SK-N-SH (cell line): ENCODE measurements at regions not wholly inside any gene's neighbourhood (a gene's known extent, or its start where the extent isn't known, plus 50 kb on each side); places are given as distances from the start of the nearest gene placed in this dataset.

Experiments used
- CTCF ChIA-PET: fragments of 300-600, 350-600 bp; formaldehyde crosslinking; extraction: SDS; loops from one replicate; lab custom pipeline; 2021; lab: Yijun Ruan, JAX
- POLR2A ChIA-PET: fragments of 350-600 bp; sonication (Branson Sonifier 250); formaldehyde crosslinking; extraction: SDS; loops from one replicate; lab custom pipeline; 2020; ENCODE audit warnings: antibody characterized with exemption, inconsistent platforms; lab: Yijun Ruan, JAX
- DNase-seq: peaks from one replicate; pipeline ENCODE4 v3.0.0; 2012
- H2AFZ ChIP-seq: fragments of 200-600 bp; sonication (generic); 2 replicates; pipeline ENCODE4 v1.8.1; 2016; ENCODE audit warnings: antibody characterized with exemption, mild to moderate bottlenecking, low read depth
- H3F3A ChIP-seq: fragments of 200-600 bp; sonication (generic); replicated peaks from 2 replicates; pipeline ENCODE3; 2016; ENCODE audit warnings: antibody characterized with exemption, mild to moderate bottlenecking; ENCODE audit not compliant: insufficient read depth
- H3K27ac ChIP-seq, 2 experiments: fragments of 200-500 bp in 1 of 2; fragments of 200-600 bp in 1 of 2; sonication (Bioruptor generic) in 1 of 2; sonication (generic), shearing (Covaris generic) in 1 of 2; 2 replicates each; pipeline versions ENCODE4 v1.5.1 to v1.6.1; 2014 to 2016; ENCODE audit warnings: low read depth in 2 of 2, inconsistent platforms in 1 of 2, low read length in 1 of 2, mild to moderate bottlenecking in 1 of 2, mixed read lengths in 1 of 2
- H3K27me3 ChIP-seq: fragments of 200-600 bp; sonication (generic), shearing (Covaris generic); 2 replicates; pipeline ENCODE4 v1.6.1; 2016; ENCODE audit warnings: mixed run types; ENCODE audit not compliant: insufficient read depth
- H3K36me3 ChIP-seq, 2 experiments: fragments of 200-500 bp in 1 of 2; fragments of 200-600 bp in 1 of 2; sonication (Bioruptor generic) in 1 of 2; sonication (generic) in 1 of 2; replicated peaks in 1 of 2; 2 replicates each; pipeline versions ENCODE3 to v1.5.1; 2014 to 2016; ENCODE audit warnings: low read length in 1 of 2, mild to moderate bottlenecking in 1 of 2; ENCODE audit not compliant: insufficient read depth in 2 of 2, control insufficient read depth in 1 of 2
- H3K4me1 ChIP-seq, 2 experiments: fragments of 200-500 bp in 1 of 2; fragments of 200-600 bp in 1 of 2; sonication (Bioruptor generic) in 1 of 2; sonication (generic), shearing (Covaris generic) in 1 of 2; 2 replicates each; pipeline versions ENCODE4 v1.5.1 to v1.6.1; 2014 to 2016; ENCODE audit warnings: low read depth in 1 of 2, low read length in 1 of 2, mixed run types in 1 of 2; ENCODE audit not compliant: insufficient read depth in 2 of 2, control insufficient read depth in 1 of 2
- H3K4me2 ChIP-seq: fragments of 200-600 bp; sonication (generic), shearing (Covaris generic); 2 replicates; pipeline ENCODE4 v1.6.1; 2017; ENCODE audit warnings: mixed run types
- H3K4me3 ChIP-seq, 2 experiments: fragments of 200-500 bp in 1 of 2; fragments of 200-600 bp in 1 of 2; sonication (Bioruptor generic) in 1 of 2; sonication (generic), shearing (Covaris generic) in 1 of 2; 2 replicates each; pipeline versions ENCODE4 v1.5.1 to v1.8.1; 2014 to 2016; ENCODE audit warnings: low read depth in 2 of 2, inconsistent platforms in 1 of 2, low read length in 1 of 2, mild to moderate bottlenecking in 1 of 2, mixed read lengths in 1 of 2, moderate library complexity in 1 of 2
- H3K79me2 ChIP-seq: fragments of 200-600 bp; sonication (generic); 2 replicates; pipeline ENCODE4 v1.8.1; 2017; ENCODE audit warnings: mild to moderate bottlenecking; ENCODE audit not compliant: insufficient read depth
- H3K9ac ChIP-seq: fragments of 200-600 bp; sonication (generic); 2 replicates; pipeline ENCODE4 v1.6.1; 2017; ENCODE audit warnings: mixed run types
- H3K9me2 ChIP-seq: fragments of 200-600 bp; sonication (generic); 2 replicates; pipeline ENCODE4 v1.6.1; 2017; ENCODE audit warnings: mixed run types
- H3K9me3 ChIP-seq: fragments of 200-600 bp; sonication (generic); 2 replicates; pipeline ENCODE4 v1.6.1; 2017; ENCODE audit warnings: mixed run types, mild to moderate bottlenecking, moderate library complexity
- H4K20me1 ChIP-seq: fragments of 200-600 bp; sonication (generic); 2 replicates; pipeline ENCODE4 v1.6.1; 2017; ENCODE audit warnings: mild to moderate bottlenecking, mixed run types; ENCODE audit not compliant: insufficient read depth
- ELF1 ChIP-seq: IDR thresholded peaks from 2 replicates; pipeline ENCODE4 v1.4.0; 2012
- FOXJ3 ChIP-seq: sonication (generic); formaldehyde crosslinking; IDR thresholded peaks from 2 replicates; pipeline ENCODE4 v1.5.1; 2020; ENCODE audit warnings: mild to moderate bottlenecking, missing genetic modification reagents
- GABPA ChIP-seq: IDR thresholded peaks from 2 replicates; pipeline ENCODE4 v1.4.0; 2012; ENCODE audit warnings: low read depth, mild to moderate bottlenecking
- MEF2A ChIP-seq: IDR thresholded peaks from 2 replicates; pipeline ENCODE4 v1.4.0; 2012; ENCODE audit warnings: low read depth, borderline replicate concordance
- MXI1 ChIP-seq: IDR thresholded peaks from 2 replicates; pipeline ENCODE4 v1.6.1; 2012; ENCODE audit warnings: mild to moderate bottlenecking, low read depth, low read length, improper control_type of control experiment
- NFIC ChIP-seq: IDR thresholded peaks from 2 replicates; pipeline ENCODE4 v1.4.0; 2012; ENCODE audit warnings: borderline replicate concordance
- NRF1 ChIP-seq: IDR thresholded peaks from 2 replicates; pipeline ENCODE4 v1.6.1; 2012; ENCODE audit warnings: low read depth, mild to moderate bottlenecking, low read length
- RCOR1 ChIP-seq: fragments of 150-350 bp; IDR thresholded peaks from 2 replicates; pipeline ENCODE4 v1.6.1; 2017; ENCODE audit warnings: antibody characterized with exemption, low read length
- RFX5 ChIP-seq: IDR thresholded peaks from 2 replicates; pipeline ENCODE4 v1.6.1; 2012; ENCODE audit warnings: mild to moderate bottlenecking, improper control_type of control experiment, low read length
- RXRA ChIP-seq: IDR thresholded peaks from 2 replicates; pipeline ENCODE4 v1.4.0; 2012; ENCODE audit warnings: low read depth, mild to moderate bottlenecking, borderline replicate concordance
- TAF1 ChIP-seq: IDR thresholded peaks from 2 replicates; pipeline ENCODE4 v1.6.1; 2012; ENCODE audit warnings: low read depth, mild to moderate bottlenecking, low read length, moderate library complexity, borderline replicate concordance
- WGBS: methylation state at CpG from one replicate; pipeline ENCODE4 v1.1.6; 2017; ENCODE audit warnings: low lambda C conversion rate; 5-methylcytosine and 5-hydroxymethylcytosine counted together
- TF ChIP-seq, protein P1 (sequence below): IDR thresholded peaks from 2 replicates; pipeline ENCODE4 v1.4.0; 2012; ENCODE audit warnings: low read depth, borderline replicate concordance
- TF ChIP-seq, protein P2 (sequence below): fragments of 150-350 bp; IDR thresholded peaks from 2 replicates; pipeline ENCODE4 v1.6.1; 2017; ENCODE audit warnings: antibody characterized with exemption, low read length, low read depth, borderline replicate concordance
- TF ChIP-seq, protein P3 (sequence below): IDR thresholded peaks from 2 replicates; pipeline ENCODE4 v1.4.0; 2012; ENCODE audit warnings: low read depth
- TF ChIP-seq, protein P4 (sequence below): fragments of 200-600 bp; sonication (generic); IDR thresholded peaks from 2 replicates; pipeline ENCODE4 v1.6.1; 2017; ENCODE audit warnings: antibody characterized with exemption, mild to moderate bottlenecking, moderate library complexity

DNA sequence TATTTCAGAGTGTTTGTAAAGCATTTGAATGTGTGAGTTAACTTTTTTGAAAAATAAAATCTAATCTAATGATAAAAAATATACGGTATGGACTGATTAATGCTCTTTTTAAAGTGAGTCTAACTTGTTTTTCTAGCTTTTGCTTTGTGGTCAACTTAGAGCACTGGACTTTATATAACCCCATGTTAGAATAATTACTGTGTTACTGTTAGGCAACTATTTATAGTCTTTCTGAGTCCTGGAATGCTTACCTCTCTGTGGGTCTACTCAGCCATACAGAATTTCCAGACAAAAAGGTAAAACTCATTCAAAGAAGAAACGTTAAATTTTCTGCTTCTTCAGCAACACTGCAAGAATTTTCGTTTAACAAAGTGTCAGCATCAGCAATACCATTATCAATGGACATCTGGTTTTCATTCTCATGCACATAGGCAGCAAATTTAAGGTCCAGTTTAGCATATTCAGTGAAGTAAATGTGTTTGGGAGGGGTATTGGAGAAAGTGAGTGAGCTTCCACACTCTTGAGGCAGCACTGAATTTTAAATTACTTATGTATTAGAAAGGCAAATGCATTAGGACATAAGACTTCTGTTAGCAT lies 664.7 kb upstream of the NEGR1 start:
- H3K36me3 ChIP-seq = no peaks in the 10 kb centered on the region
- 38% methylated on average over 3 of the region's 3 CpGs for WGBS
- H3K27ac ChIP-seq = no peak overlapping the region
- H3K27me3 ChIP-seq = no peaks in the 10 kb centered on the region
- H3K9me3 ChIP-seq = no peaks in the 10 kb centered on the region
- H3K9me2 ChIP-seq = no peaks in the 10 kb centered on the region
- no peak overlapping the region for H3K9ac ChIP-seq
- H3K4me3 ChIP-seq = no peak overlapping the region
- H3K79me2 ChIP-seq = no peaks in the 10 kb centered on the region
- no peaks in the 10 kb centered on the region for H3K4me1 ChIP-seq
- no peak overlapping the region for H3K4me2 ChIP-seq
- no peaks in the 10 kb centered on the region for H4K20me1 ChIP-seq
- CTCF ChIA-PET = no interaction called here
- TF ChIP-seq, protein P1, sequence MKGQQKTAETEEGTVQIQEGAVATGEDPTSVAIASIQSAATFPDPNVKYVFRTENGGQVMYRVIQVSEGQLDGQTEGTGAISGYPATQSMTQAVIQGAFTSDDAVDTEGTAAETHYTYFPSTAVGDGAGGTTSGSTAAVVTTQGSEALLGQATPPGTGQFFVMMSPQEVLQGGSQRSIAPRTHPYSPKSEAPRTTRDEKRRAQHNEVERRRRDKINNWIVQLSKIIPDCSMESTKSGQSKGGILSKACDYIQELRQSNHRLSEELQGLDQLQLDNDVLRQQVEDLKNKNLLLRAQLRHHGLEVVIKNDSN = no peak
- no peak for TF ChIP-seq RXRA
- no peak for TF ChIP-seq MEF2A
- TF ChIP-seq RFX5 = no peak
- TF ChIP-seq RCOR1 = no peak
- TF ChIP-seq, all 33 proteins: peak for 0
- DNase-seq = no peak
- H3F3A ChIP-seq = no peaks in the 10 kb centered on the region
- H2AFZ ChIP-seq = no peak overlapping the region
- POLR2A ChIA-PET = no interaction called here

DNA sequence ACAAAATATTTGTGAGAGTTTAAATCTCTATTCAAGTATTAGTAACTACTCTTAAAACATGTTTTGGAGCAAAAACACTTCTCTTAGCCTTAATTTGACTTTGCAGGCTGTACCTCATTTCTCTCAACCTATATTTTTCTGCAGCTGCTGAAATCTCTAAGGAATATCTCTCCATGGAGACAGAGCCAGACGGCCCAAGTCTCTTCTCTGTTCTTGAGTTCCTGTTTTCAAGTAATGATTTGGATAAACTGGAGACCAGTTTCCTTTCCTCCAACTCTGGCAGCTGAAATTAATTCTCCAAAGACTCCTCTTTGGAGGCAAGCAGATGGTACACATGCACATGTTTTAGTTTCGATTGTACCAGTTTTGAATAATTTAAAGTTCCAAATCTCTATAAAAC lies 659.7 kb upstream of the NEGR1 start:
- no peak overlapping the region; the same call in 1 of the 2 replicates for H2AFZ ChIP-seq
- H3K9me3 ChIP-seq = no peaks in the 10 kb centered on the region
- H4K20me1 ChIP-seq = no peaks in the 10 kb centered on the region
- H3K9me2 ChIP-seq = no peaks in the 10 kb centered on the region
- no peak overlapping the region for H3K4me3 ChIP-seq
- no peaks in the 10 kb centered on the region for H3K36me3 ChIP-seq
- H3K27me3 ChIP-seq = no peaks in the 10 kb centered on the region
- WGBS = 52% methylated on average over 2 of the region's 2 CpGs
- H3K4me1 ChIP-seq = peaks cover 0 to 4% of the 10 kb centered on the region in 2 experiments; a peak in 1 of 4 replicates
- ChIA-PET CTCF (no interaction called here), POLR2A (no interaction called here)
- H3K79me2 ChIP-seq = no peaks in the 10 kb centered on the region
- H3K27ac ChIP-seq = no peak overlapping the region
- H3F3A ChIP-seq = no peaks in the 10 kb centered on the region
- no peak overlapping the region for H3K9ac ChIP-seq
- no peak overlapping the region for H3K4me2 ChIP-seq
- TF ChIP-seq NRF1 = no peak
- TF ChIP-seq GABPA = no peak
- no peak for TF ChIP-seq ELF1
- no peak for TF ChIP-seq NFIC
- TF ChIP-seq, protein P2, sequence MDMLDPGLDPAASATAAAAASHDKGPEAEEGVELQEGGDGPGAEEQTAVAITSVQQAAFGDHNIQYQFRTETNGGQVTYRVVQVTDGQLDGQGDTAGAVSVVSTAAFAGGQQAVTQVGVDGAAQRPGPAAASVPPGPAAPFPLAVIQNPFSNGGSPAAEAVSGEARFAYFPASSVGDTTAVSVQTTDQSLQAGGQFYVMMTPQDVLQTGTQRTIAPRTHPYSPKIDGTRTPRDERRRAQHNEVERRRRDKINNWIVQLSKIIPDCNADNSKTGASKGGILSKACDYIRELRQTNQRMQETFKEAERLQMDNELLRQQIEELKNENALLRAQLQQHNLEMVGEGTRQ = no peak
- TF ChIP-seq TAF1 = no peak
- no peak for TF ChIP-seq MXI1
- TF ChIP-seq FOXJ3 = no peak
- TF ChIP-seq, protein P3, sequence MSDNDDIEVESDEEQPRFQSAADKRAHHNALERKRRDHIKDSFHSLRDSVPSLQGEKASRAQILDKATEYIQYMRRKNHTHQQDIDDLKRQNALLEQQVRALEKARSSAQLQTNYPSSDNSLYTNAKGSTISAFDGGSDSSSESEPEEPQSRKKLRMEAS = no peak
- TF ChIP-seq, protein P4, sequence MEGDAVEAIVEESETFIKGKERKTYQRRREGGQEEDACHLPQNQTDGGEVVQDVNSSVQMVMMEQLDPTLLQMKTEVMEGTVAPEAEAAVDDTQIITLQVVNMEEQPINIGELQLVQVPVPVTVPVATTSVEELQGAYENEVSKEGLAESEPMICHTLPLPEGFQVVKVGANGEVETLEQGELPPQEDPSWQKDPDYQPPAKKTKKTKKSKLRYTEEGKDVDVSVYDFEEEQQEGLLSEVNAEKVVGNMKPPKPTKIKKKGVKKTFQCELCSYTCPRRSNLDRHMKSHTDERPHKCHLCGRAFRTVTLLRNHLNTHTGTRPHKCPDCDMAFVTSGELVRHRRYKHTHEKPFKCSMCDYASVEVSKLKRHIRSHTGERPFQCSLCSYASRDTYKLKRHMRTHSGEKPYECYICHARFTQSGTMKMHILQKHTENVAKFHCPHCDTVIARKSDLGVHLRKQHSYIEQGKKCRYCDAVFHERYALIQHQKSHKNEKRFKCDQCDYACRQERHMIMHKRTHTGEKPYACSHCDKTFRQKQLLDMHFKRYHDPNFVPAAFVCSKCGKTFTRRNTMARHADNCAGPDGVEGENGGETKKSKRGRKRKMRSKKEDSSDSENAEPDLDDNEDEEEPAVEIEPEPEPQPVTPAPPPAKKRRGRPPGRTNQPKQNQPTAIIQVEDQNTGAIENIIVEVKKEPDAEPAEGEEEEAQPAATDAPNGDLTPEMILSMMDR = no peak
- no peak for DNase-seq
